Suprapubic skin (tissue), 4 donors: ENCODE measurements at regions not wholly inside any gene's neighbourhood (a gene's known extent, or its start where the extent isn't known, plus 50 kb on each side); places are given as distances from the start of the nearest gene placed in this dataset.

Experiments
- DNase-seq, 2 donors: peaks; one replicate each; pipeline ENCODE4 v3.0.0-alpha.2; 2019; ENCODE audit warnings: low spot score in 2 of 2
- H3K27ac ChIP-seq: fragments of 200-600 bp; sonication (generic); one replicate; pipeline ENCODE4 v1.5.1; 2019
- H3K27me3 ChIP-seq: fragments of 200-600 bp; sonication (generic); one replicate; pipeline ENCODE4 v1.5.1; 2019
- H3K36me3 ChIP-seq: fragments of 200-600 bp; sonication (generic); one replicate; pipeline ENCODE4 v1.5.1; 2019
- H3K4me1 ChIP-seq: fragments of 200-600 bp; sonication (generic); one replicate; pipeline ENCODE4 v1.5.1; 2019
- H3K4me3 ChIP-seq: fragments of 200-600 bp; sonication (generic); one replicate; pipeline ENCODE4 v1.5.1; 2019; ENCODE audit warnings: mild to moderate bottlenecking
- H3K9me3 ChIP-seq: fragments of 200-600 bp; sonication (generic); one replicate; pipeline ENCODE4 v1.5.1; 2019
- EP300 ChIP-seq: sonication (generic); formaldehyde crosslinking; IDR thresholded peaks from one replicate; pipeline ENCODE4 v1.6.1; 2017; ENCODE audit warnings: antibody characterized with exemption
- POLR2A ChIP-seq, 2 donors: fragments of 450-650 bp; IDR thresholded peaks; one replicate each; pipeline ENCODE4 v1.6.1; 2017; ENCODE audit warnings: antibody characterized with exemption in 2 of 2, mild to moderate bottlenecking in 2 of 2, moderate library complexity in 2 of 2
- POLR2AphosphoS5 ChIP-seq, 3 donors: sonication (generic); formaldehyde crosslinking; IDR thresholded peaks; one replicate each; pipeline ENCODE4 v1.6.1; 2017; ENCODE audit warnings: antibody characterized with exemption in 3 of 3
- WGBS: methylation state at CpG from one replicate; pipeline ENCODE4 v1.1.5; 2018; 5-methylcytosine and 5-hydroxymethylcytosine counted together
- TF ChIP-seq, protein P1 (sequence below), 2 donors: fragments of 200-600 bp in 1 of 2; fragments of 450-650 bp in 1 of 2; sonication (generic) in 1 of 2; IDR thresholded peaks; one replicate each; pipeline ENCODE4 v1.5.1; 2016 to 2019; ENCODE audit warnings: antibody characterized with exemption in 2 of 2, mild to moderate bottlenecking in 1 of 2, moderate library complexity in 1 of 2

DNA sequence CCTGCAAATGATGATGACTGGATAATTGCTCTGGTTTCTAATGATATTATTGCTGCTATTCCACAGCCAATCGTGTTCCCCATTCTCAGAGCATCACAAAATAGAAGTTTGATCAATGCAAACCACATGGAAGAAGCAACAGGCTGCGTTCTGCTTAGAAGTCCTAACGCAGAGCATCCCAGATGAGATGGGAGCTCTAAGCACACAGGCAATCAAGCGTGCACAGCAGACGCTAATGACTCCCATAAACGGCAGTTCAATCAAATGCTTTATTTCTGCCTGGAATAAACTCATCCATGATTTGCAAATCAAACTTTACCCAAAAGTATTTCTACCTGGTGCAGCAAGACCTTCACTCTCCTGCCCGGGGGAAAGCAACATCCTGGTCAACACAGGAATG lies 304.2 kb downstream of the FBXO15 start:
- no peak overlapping the region for H3K4me3 ChIP-seq
- H3K27ac ChIP-seq = no peak overlapping the region
- H3K4me1 ChIP-seq = peaks cover 3% of the 10 kb centered on the region
- no peaks in the 10 kb centered on the region for H3K9me3 ChIP-seq
- H3K36me3 ChIP-seq = no peaks in the 10 kb centered on the region
- 49% methylated on average over 7 of the region's 7 CpGs for WGBS
- peaks cover 5% of the 10 kb centered on the region for H3K27me3 ChIP-seq
- no peak for DNase-seq
- TF ChIP-seq EP300 = no peak
- no peak for TF ChIP-seq POLR2AphosphoS5 (IDR thresholded peaks at IDR 0.05)
- TF ChIP-seq, protein P1, sequence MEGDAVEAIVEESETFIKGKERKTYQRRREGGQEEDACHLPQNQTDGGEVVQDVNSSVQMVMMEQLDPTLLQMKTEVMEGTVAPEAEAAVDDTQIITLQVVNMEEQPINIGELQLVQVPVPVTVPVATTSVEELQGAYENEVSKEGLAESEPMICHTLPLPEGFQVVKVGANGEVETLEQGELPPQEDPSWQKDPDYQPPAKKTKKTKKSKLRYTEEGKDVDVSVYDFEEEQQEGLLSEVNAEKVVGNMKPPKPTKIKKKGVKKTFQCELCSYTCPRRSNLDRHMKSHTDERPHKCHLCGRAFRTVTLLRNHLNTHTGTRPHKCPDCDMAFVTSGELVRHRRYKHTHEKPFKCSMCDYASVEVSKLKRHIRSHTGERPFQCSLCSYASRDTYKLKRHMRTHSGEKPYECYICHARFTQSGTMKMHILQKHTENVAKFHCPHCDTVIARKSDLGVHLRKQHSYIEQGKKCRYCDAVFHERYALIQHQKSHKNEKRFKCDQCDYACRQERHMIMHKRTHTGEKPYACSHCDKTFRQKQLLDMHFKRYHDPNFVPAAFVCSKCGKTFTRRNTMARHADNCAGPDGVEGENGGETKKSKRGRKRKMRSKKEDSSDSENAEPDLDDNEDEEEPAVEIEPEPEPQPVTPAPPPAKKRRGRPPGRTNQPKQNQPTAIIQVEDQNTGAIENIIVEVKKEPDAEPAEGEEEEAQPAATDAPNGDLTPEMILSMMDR (IDR thresholded peaks at IDR 0.05) = no peak
- TF ChIP-seq POLR2A (IDR thresholded peaks at IDR 0.05) = no peak

DNA sequence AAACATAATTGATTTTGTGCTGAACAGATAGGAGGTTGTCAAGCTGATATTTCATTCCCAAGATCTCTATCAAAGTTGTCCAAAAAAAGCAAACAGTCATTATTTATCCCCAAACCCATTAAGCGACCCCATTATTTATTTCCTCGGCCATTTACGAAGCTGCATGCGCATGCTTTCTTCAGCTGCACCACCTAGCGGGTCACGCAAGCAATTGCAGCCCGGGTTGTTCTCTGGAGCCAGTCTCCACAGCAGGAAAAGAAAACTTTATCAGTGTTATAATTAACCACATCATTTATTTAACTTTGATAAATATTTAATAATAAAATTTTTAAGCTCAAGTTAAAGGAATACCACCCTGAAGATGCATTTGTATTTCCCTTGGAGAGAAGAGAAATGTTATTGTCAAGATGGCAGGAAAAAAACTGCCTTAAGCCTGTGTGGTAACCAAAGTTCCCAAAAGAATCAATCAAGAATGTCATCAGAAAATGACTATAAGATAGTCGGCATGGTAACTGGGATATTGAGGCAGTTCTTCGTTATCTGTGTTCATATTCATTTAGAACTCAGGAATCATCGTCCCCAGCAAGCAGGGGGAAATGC lies 304.7 kb downstream of the FBXO15 start:
- no peak overlapping the region for H3K4me3 ChIP-seq
- no peak for TF ChIP-seq POLR2AphosphoS5 (IDR thresholded peaks at IDR 0.05)
- no peak for TF ChIP-seq EP300
- no peak for TF ChIP-seq POLR2A (IDR thresholded peaks at IDR 0.05)
- TF ChIP-seq, protein P1 (IDR thresholded peaks at IDR 0.05) = peak; percentile 48 to 90
- no peak overlapping the region for H3K27ac ChIP-seq
- no peaks in the 10 kb centered on the region for H3K9me3 ChIP-seq
- peaks cover 5% of the 10 kb centered on the region for H3K27me3 ChIP-seq
- 9% methylated on average over 10 of the region's 10 CpGs for WGBS
- H3K36me3 ChIP-seq = no peaks in the 10 kb centered on the region
- DNase-seq = no peak
- H3K4me1 ChIP-seq = peaks cover 3% of the 10 kb centered on the region

DNA sequence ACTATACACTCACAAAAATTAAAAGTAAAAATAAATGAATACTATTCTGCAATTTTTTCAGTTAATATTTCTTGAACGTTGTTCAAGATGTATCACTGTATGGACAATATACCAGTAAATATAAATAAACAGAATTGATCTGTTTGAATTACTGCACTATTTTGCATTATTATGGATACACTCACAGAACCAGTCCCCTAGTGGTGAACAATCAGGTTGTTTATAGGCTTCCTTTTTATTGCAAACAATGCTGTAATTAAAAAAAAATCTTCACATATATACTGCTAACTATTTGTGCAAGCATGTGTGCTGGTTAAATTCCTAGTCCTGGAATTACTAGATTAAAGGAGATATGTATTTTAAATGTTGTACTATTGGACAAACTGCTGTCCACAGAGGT lies 306.0 kb downstream of the FBXO15 start:
- 86% methylated on average over 1 of the region's 1 CpG for WGBS
- TF ChIP-seq EP300 (no peak), POLR2AphosphoS5 (IDR thresholded peaks at IDR 0.05) (no peak), POLR2A (IDR thresholded peaks at IDR 0.05) (no peak)
- TF ChIP-seq, protein P1 (IDR thresholded peaks at IDR 0.05) = no peak
- Histone ChIP-seq H3K27ac (no peak overlapping the region), H3K27me3 (peaks cover 5% of the 10 kb centered on the region), H3K36me3 (no peaks in the 10 kb centered on the region), H3K4me3 (no peak overlapping the region), H3K9me3 (no peaks in the 10 kb centered on the region), H3K4me1 (peaks cover 3% of the 10 kb centered on the region)
- no peak for DNase-seq

DNA sequence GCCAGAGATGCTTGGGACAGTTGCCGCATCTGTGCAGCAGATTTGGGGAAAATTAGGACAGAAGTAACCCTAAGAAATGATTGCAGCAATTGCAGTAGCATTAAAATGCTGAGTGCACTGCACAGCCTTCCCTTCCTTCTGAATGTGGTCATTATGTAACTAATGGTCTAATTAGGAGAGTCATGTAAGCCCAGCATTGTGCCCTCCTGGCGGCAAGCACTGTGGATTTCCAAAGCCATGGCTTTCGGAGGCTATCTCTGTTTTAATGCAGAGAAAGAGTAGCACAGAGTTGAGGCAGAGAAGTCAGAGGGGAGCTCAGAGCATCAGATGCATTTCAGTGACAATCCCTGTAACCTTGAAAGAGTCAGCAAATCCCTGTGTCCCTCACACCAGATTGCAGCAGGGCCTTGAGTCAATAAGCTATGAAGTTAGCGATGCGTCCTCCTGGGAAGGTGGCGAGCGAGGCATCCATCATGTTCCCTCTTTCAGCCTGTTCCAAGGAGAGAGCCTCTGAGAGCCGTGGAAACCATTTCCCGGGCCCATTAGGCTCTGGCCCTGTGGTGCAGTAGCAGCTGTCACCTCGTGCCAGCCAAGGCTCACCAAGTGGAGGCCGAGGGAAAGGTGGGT lies 307.2 kb downstream of the FBXO15 start:
- Histone ChIP-seq H3K27ac (no peak overlapping the region), H3K4me3 (no peak overlapping the region), H3K9me3 (no peaks in the 10 kb centered on the region), H3K27me3 (peaks cover 5% of the 10 kb centered on the region), H3K36me3 (no peaks in the 10 kb centered on the region), H3K4me1 (peaks cover 3% of the 10 kb centered on the region)
- TF ChIP-seq EP300 (no peak), POLR2A (IDR thresholded peaks at IDR 0.05) (no peak), POLR2AphosphoS5 (IDR thresholded peaks at IDR 0.05) (no peak)
- TF ChIP-seq, protein P1 (IDR thresholded peaks at IDR 0.05) = no peak
- no peak for DNase-seq
- 90% methylated on average over 8 of the region's 11 CpGs for WGBS

DNA sequence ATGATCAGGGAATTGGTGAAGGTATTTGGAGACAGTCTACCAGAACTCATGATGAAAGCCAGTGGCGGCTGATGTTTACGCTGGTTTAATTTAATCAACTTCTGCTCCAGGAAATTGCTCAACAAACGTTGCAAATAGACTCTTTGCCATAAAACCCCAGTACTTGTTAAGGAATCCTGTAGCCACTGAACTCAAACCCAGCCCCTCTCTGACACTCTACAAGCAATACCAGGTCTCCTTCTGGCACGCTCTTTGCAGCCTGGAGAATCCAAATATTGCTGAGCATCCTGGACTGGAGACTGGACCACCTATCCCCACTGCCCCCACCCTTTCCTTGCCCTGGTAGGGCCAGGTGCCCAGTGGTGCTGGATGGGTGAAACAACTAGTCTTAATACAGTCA lies 308.2 kb downstream of the FBXO15 start:
- Histone ChIP-seq H3K27me3 (peaks cover 5% of the 10 kb centered on the region), H3K9me3 (no peaks in the 10 kb centered on the region), H3K27ac (no peak overlapping the region), H3K36me3 (no peaks in the 10 kb centered on the region), H3K4me3 (no peak overlapping the region), H3K4me1 (peaks cover 3% of the 10 kb centered on the region)
- no peak for TF ChIP-seq POLR2A (IDR thresholded peaks at IDR 0.05)
- TF ChIP-seq EP300 = no peak
- no peak for TF ChIP-seq POLR2AphosphoS5 (IDR thresholded peaks at IDR 0.05)
- TF ChIP-seq, protein P1 (IDR thresholded peaks at IDR 0.05) = no peak
- no peak for DNase-seq
- WGBS = 75% methylated on average over 4 of the region's 4 CpGs
